ENCODE measurements at regions not wholly inside any gene's neighbourhood (a gene's known extent, or its start where the extent isn't known, plus 50 kb on each side); places are given as distances from the start of the nearest gene placed in this dataset.

DNA sequence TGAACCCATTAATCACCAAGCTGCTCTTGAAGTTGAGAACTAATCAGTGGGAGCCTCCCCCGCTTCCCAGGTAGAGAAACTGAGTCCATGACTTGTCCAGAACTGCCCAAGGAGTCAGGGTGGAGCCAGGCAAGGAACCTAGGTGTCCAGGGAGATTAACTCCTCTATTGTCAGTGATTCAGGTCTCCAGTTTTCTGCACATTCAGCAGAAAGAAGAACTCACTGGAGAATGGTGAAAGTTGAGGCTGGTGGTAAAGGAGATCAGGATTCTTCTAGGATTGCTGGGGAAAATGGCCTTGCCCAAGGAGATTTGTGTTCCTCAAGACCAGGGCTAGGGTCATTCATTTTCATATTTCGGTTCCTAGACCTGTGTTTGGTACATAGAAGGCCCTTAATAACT lies 87.2 kb upstream of the CISTR start:
- TF ChIP-seq POLR2A (IDR thresholded peaks at IDR 0.05) = no peak
- TF ChIP-seq, protein P1, sequence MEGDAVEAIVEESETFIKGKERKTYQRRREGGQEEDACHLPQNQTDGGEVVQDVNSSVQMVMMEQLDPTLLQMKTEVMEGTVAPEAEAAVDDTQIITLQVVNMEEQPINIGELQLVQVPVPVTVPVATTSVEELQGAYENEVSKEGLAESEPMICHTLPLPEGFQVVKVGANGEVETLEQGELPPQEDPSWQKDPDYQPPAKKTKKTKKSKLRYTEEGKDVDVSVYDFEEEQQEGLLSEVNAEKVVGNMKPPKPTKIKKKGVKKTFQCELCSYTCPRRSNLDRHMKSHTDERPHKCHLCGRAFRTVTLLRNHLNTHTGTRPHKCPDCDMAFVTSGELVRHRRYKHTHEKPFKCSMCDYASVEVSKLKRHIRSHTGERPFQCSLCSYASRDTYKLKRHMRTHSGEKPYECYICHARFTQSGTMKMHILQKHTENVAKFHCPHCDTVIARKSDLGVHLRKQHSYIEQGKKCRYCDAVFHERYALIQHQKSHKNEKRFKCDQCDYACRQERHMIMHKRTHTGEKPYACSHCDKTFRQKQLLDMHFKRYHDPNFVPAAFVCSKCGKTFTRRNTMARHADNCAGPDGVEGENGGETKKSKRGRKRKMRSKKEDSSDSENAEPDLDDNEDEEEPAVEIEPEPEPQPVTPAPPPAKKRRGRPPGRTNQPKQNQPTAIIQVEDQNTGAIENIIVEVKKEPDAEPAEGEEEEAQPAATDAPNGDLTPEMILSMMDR (IDR thresholded peaks at IDR 0.05 in 8 of 11, conservative IDR thresholded peaks at IDR 0.05 in 3 of 11) = no peak

Measured in spleen (tissue), 7 donors.